ENCODE measurements at regions not wholly inside any gene's neighbourhood (a gene's known extent, or its start where the extent isn't known, plus 50 kb on each side); places are given as distances from the start of the nearest gene placed in this dataset.

- no peak for TF ChIP-seq RAD21 (IDR thresholded peaks at IDR 0.05 in 1 of 2, conservative IDR thresholded peaks at IDR 0.05 in 1 of 2; ENCODE audit: low read depth in 2 of 2, low read length in 2 of 2)
- no peak for TF ChIP-seq POU5F1 (IDR thresholded peaks at IDR 0.05; ENCODE audit: low read depth, low read length)
- no peak for TF ChIP-seq ZNF274 (IDR thresholded peaks at IDR 0.05; ENCODE audit: borderline replicate concordance, extremely low read depth, low read length)
- no peak for TF ChIP-seq CREB1 (IDR thresholded peaks at IDR 0.05)
- TF ChIP-seq EZH2 (IDR thresholded peaks at IDR 0.05; ENCODE audit: low read depth, low read length, severe bottlenecking) = no peak
Observed at GRCh38 chr4:12144051-12144450, 715.4 kb upstream of the HS3ST1 start (continued).
